Keratinocyte (primary cell): ENCODE measurements at regions not wholly inside any gene's neighbourhood (a gene's known extent, or its start where the extent isn't known, plus 50 kb on each side); places are given as distances from the start of the nearest gene placed in this dataset.

Experiments used
- DNase-seq: peaks from one replicate; pipeline ENCODE4 v3.0.0-alpha.2; 2011; ENCODE audit warnings: low read depth, missing footprints, low spot score
- FAIRE-seq: peaks from 2 replicates; lab custom pipeline; 2011; peaks lifted over from hg19 to GRCh38; lab: Jason Lieb, UNC
- H2AFZ ChIP-seq: 2 replicates; pipeline ENCODE4 v1.6.0; 2012; ENCODE audit warnings: low read length, control low read depth, inconsistent platforms; ENCODE audit not compliant: control insufficient read depth
- H3K27ac ChIP-seq: 2 replicates; pipeline ENCODE4 v1.5.1; 2011; ENCODE audit warnings: low read length; ENCODE audit not compliant: control insufficient read depth, insufficient read depth
- H3K27me3 ChIP-seq: 3 replicates; pipeline ENCODE4 v1.6.0; 2011; ENCODE audit warnings: low read length; ENCODE audit not compliant: control insufficient read depth, insufficient read depth; ENCODE audit errors: extremely low read depth
- H3K36me3 ChIP-seq, 2 experiments: 2 replicates in 1 of 2; 3 replicates in 1 of 2; pipeline ENCODE4 v1.5.1; 2011; ENCODE audit warnings: low read length in 2 of 2, mild to moderate bottlenecking in 1 of 2; ENCODE audit not compliant: control insufficient read depth in 2 of 2, insufficient read depth in 2 of 2; ENCODE audit errors: extremely low read depth in 1 of 2
- H3K4me1 ChIP-seq: 3 replicates; pipeline ENCODE4 v1.5.1; 2011; ENCODE audit warnings: low read length; ENCODE audit not compliant: control insufficient read depth, insufficient read depth; ENCODE audit errors: extremely low read depth
- H3K4me2 ChIP-seq: 3 replicates; pipeline ENCODE4 v1.6.0; 2011; ENCODE audit warnings: low read depth, low read length; ENCODE audit not compliant: control insufficient read depth, insufficient read depth; ENCODE audit errors: extremely low read depth
- H3K4me3 ChIP-seq, 3 experiments: fragments of 200-600 bp in 1 of 3; sonication (generic) in 1 of 3; 2 replicates in 2 of 3; 3 replicates in 1 of 3; pipeline ENCODE4 v1.5.1; 2011 to 2016; ENCODE audit warnings: low read length in 3 of 3, mild to moderate bottlenecking in 3 of 3, control low read depth in 2 of 3, inconsistent platforms in 1 of 3, low read depth in 1 of 3, mixed read lengths in 1 of 3, mixed run types in 1 of 3, moderate library complexity in 1 of 3; ENCODE audit not compliant: control insufficient read depth in 2 of 3, insufficient read depth in 2 of 3; ENCODE audit errors: extremely low read depth in 1 of 3
- H3K79me2 ChIP-seq: 2 replicates; pipeline ENCODE4 v1.6.0; 2012; ENCODE audit warnings: low read length; ENCODE audit not compliant: control insufficient read depth, insufficient read depth
- H3K9ac ChIP-seq: 3 replicates; pipeline ENCODE4 v1.6.0; 2011; ENCODE audit warnings: low read length; ENCODE audit not compliant: control insufficient read depth, insufficient read depth; ENCODE audit errors: extremely low read depth
- H3K9me1 ChIP-seq: 3 replicates; pipeline ENCODE4 v1.6.0; 2011; ENCODE audit warnings: low read length; ENCODE audit not compliant: control insufficient read depth, insufficient read depth; ENCODE audit errors: extremely low read depth
- H3K9me3 ChIP-seq: 2 replicates; pipeline ENCODE4 v1.5.1; 2012; ENCODE audit warnings: low read depth, low read length; ENCODE audit not compliant: control insufficient read depth
- H4K20me1 ChIP-seq: 3 replicates; pipeline ENCODE4 v1.6.0; 2011; ENCODE audit warnings: low read length; ENCODE audit not compliant: control insufficient read depth, insufficient read depth; ENCODE audit errors: extremely low read depth
- EZH2 ChIP-seq: IDR thresholded peaks from one replicate; pipeline ENCODE4 v1.6.1; 2012; ENCODE audit warnings: inconsistent platforms, mild to moderate bottlenecking, low read length, moderate library complexity
- dilution Hi-C: fragments of 300-500 bp; cut with MboI; formaldehyde crosslinking; loops from one replicate; pipeline ENCODE4 v1.7.0; 2020; ENCODE audit warnings: low sequenced_read_pairs; ENCODE audit not compliant: extremely low pct_ligation_motif_present
- TF ChIP-seq, protein P1 (sequence below), 3 experiments: IDR thresholded peaks in 1 of 3; conservative IDR thresholded peaks in 1 of 3; optimal IDR thresholded peaks in 1 of 3; 2 replicates in 2 of 3; 3 replicates in 1 of 3; pipeline versions ENCODE3 to v1.5.1; 2011; ENCODE audit warnings: low read length in 3 of 3, mild to moderate bottlenecking in 3 of 3, moderate library complexity in 2 of 3, control low read depth in 1 of 3, inconsistent platforms in 1 of 3; ENCODE audit not compliant: insufficient read depth in 2 of 3; ENCODE audit errors: extremely low read depth in 1 of 3

DNA sequence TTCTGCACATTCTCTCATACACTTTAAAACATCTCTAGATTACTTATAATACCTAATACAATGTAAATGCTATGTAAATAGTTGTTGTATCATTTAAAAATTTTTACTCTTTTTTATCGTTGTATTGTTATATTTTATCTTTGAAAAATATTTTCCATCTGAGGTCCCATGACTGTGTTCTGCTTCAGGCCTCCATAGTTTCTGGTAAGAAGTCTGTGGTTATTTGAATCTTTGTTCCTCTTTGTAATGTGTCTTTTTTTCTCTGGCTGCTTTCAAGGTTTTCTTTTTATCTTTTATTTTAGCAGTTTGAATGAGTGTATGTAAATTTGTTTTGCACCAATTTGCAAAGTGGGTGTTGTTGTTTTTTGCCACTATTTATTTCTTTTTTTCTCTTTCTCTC, 263.1 kb downstream of the RPS24 start:
- Histone ChIP-seq H3K79me2 (no peaks in the 10 kb centered on the region), H3K4me3 (no peak overlapping the region), H4K20me1 (no peaks in the 10 kb centered on the region), H3K36me3 (no peaks in the 10 kb centered on the region), H3K27me3 (peaks cover 4% of the 10 kb centered on the region), H3K9me1 (no peaks in the 10 kb centered on the region), H2AFZ (no peak overlapping the region), H3K9me3 (no peaks in the 10 kb centered on the region), H3K4me1 (no peaks in the 10 kb centered on the region), H3K9ac (no peak overlapping the region), H3K27ac (no peak overlapping the region), H3K4me2 (no peak overlapping the region)
- TF ChIP-seq EZH2, result no peak
- TF ChIP-seq, protein P1, sequence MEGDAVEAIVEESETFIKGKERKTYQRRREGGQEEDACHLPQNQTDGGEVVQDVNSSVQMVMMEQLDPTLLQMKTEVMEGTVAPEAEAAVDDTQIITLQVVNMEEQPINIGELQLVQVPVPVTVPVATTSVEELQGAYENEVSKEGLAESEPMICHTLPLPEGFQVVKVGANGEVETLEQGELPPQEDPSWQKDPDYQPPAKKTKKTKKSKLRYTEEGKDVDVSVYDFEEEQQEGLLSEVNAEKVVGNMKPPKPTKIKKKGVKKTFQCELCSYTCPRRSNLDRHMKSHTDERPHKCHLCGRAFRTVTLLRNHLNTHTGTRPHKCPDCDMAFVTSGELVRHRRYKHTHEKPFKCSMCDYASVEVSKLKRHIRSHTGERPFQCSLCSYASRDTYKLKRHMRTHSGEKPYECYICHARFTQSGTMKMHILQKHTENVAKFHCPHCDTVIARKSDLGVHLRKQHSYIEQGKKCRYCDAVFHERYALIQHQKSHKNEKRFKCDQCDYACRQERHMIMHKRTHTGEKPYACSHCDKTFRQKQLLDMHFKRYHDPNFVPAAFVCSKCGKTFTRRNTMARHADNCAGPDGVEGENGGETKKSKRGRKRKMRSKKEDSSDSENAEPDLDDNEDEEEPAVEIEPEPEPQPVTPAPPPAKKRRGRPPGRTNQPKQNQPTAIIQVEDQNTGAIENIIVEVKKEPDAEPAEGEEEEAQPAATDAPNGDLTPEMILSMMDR (optimal IDR thresholded peaks at IDR 0.05 in 1 of 3, IDR thresholded peaks at IDR 0.05 in 1 of 3, conservative IDR thresholded peaks at IDR 0.05 in 1 of 3; ENCODE audit: extremely low read depth in 1 of 3, insufficient read depth in 2 of 3, low read length in 3 of 3), result no peak
- no peak for DNase-seq
- dilution Hi-C loops, result no loop called here
- FAIRE-seq, result no peak

- no peak overlapping the region for H2AFZ ChIP-seq
- H3K4me3 ChIP-seq, result no peak overlapping the region
- dilution Hi-C loops, result no loop called here
- H3K79me2 ChIP-seq, result no peaks in the 10 kb centered on the region
- H3K9me1 ChIP-seq, result no peaks in the 10 kb centered on the region
- no peak overlapping the region for H3K4me2 ChIP-seq
- no peak overlapping the region for H3K27ac ChIP-seq
- H3K36me3 ChIP-seq, result no peaks in the 10 kb centered on the region
- FAIRE-seq (no peak), DNase-seq (no peak)
- no peak overlapping the region for H3K9ac ChIP-seq
- H4K20me1 ChIP-seq, result no peaks in the 10 kb centered on the region
- no peaks in the 10 kb centered on the region for H3K27me3 ChIP-seq
- H3K9me3 ChIP-seq, result no peaks in the 10 kb centered on the region
- TF ChIP-seq EZH2, result no peak
- TF ChIP-seq, protein P1 (optimal IDR thresholded peaks at IDR 0.05 in 1 of 3, IDR thresholded peaks at IDR 0.05 in 1 of 3, conservative IDR thresholded peaks at IDR 0.05 in 1 of 3; ENCODE audit: extremely low read depth in 1 of 3, insufficient read depth in 2 of 3, low read length in 3 of 3), result no peak
- H3K4me1 ChIP-seq, result peaks cover 4% of the 10 kb centered on the region
Measured at GRCh38 chr10:78297997-78298396, 264.3 kb downstream of the RPS24 start.
